ENCODE measurements at regions not wholly inside any gene's neighbourhood (a gene's known extent, or its start where the extent isn't known, plus 50 kb on each side); places are given as distances from the start of the nearest gene placed in this dataset.

- no peak for TF ChIP-seq CTCF (conservative IDR thresholded peaks at IDR 0.05; ENCODE audit: low read depth, low read length)
- TF ChIP-seq EZH2 (IDR thresholded peaks at IDR 0.05; ENCODE audit: borderline replicate concordance, low read depth, low read length, poor library complexity, severe bottlenecking) = no peak
Observed at GRCh38 chr1:36585569-36586548, 103.1 kb upstream of the CSF3R start.

Data from A673 (cell line).